ENCODE measurements at regions not wholly inside any gene's neighbourhood (a gene's known extent, or its start where the extent isn't known, plus 50 kb on each side); places are given as distances from the start of the nearest gene placed in this dataset.

DNA sequence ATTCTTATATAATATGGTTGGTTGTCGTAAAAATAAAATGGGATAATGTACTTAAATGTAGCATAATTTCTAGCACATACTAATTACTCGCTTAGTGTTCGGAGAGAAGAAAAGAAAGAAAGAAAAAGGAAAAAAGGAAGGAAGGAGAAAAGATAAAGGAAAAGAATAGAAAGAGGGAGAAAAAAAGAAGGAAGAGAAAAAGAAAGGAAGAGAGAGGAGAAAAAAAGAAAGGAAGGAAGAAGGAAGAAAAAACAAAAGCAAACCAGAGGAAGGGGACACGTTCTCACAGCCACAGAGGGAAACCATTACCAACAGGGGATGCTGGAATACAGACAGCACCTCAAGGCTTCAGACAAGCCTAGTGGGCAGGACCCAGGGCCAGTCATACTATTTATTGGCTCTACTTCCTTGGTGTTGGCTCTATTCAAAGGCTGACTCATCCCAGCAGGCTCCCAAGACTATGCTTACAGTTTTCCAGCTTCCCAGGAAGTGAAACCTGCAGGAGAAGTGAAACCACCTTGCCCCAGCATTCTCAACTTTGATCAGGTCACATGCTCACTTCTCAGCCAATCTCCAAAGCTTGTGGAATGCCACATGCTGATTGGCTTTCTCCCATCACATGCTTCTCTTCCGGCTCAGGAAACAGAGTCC is 273.5 kb upstream of the IRX5 start:
- no peaks in the 10 kb centered on the region for H3K36me3 ChIP-seq (ENCODE audit: low read depth)
- intact Hi-C loops (cut with DNase I, micrococcal nuclease), result no loop called here
- ATAC-seq (peak; percentile 71), DNase-seq (no peak)
- TF ChIP-seq, protein P1, sequence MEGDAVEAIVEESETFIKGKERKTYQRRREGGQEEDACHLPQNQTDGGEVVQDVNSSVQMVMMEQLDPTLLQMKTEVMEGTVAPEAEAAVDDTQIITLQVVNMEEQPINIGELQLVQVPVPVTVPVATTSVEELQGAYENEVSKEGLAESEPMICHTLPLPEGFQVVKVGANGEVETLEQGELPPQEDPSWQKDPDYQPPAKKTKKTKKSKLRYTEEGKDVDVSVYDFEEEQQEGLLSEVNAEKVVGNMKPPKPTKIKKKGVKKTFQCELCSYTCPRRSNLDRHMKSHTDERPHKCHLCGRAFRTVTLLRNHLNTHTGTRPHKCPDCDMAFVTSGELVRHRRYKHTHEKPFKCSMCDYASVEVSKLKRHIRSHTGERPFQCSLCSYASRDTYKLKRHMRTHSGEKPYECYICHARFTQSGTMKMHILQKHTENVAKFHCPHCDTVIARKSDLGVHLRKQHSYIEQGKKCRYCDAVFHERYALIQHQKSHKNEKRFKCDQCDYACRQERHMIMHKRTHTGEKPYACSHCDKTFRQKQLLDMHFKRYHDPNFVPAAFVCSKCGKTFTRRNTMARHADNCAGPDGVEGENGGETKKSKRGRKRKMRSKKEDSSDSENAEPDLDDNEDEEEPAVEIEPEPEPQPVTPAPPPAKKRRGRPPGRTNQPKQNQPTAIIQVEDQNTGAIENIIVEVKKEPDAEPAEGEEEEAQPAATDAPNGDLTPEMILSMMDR (IDR thresholded peaks at IDR 0.05), result no peak
- no peaks in the 10 kb centered on the region for H3K4me1 ChIP-seq (ENCODE audit: low read depth)
- no peaks in the 10 kb centered on the region for H3K9me3 ChIP-seq
- H3K4me3 ChIP-seq, result no peak overlapping the region

DNA sequence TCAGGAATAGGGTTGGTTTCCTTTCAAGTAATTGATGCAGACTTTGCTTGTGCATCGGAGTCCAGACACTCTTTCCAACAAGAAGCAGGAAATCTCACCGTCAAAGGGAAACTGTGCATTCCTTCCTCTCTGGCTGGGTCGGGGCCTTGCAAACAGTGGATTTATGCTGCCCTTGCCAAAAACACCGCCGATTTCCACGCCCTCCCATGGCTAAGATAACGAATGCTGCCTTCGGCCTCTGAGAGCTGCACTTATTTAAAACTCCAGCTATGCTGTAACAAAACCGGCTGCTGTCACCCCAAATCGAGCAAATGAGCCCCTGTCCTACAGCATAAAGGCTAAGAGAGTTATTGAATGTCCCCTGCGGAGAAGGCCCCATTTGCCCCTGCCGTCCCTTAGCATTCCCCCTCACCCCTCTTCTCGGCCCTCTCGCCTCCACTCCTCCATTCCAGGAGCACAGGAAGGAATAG is 275.5 kb upstream of the IRX5 start:
- no peak overlapping the region for H3K4me3 ChIP-seq
- no peaks in the 10 kb centered on the region for H3K4me1 ChIP-seq (ENCODE audit: low read depth)
- DNase-seq (no peak), ATAC-seq (no peak)
- no peaks in the 10 kb centered on the region for H3K36me3 ChIP-seq (ENCODE audit: low read depth)
- H3K9me3 ChIP-seq, result no peaks in the 10 kb centered on the region
- intact Hi-C loops (cut with DNase I, micrococcal nuclease), result no loop called here
- TF ChIP-seq, protein P1 (IDR thresholded peaks at IDR 0.05), result no peak

DNA sequence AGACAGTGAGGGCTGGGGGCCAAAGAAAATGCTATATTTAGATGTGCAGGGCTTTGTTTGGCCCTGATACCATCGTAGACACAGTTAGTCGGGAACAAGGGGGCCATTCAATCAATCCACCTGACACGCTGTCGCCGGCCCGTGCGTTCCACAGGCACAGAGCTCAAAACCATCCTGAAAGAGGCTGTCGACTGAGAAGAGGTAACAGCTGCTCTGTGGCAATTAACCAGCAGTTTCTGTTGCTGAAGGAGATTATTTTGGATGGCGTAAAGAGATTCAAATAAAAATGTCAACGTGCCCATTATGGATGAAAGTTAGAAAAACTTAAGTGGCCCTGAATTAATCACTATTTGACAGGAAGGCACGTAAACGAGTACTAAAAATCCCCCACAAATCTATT is 276.2 kb upstream of the IRX5 start:
- TF ChIP-seq, protein P1 (IDR thresholded peaks at IDR 0.05), result no peak
- no peak for ATAC-seq
- Histone ChIP-seq H3K4me3 (no peak overlapping the region), H3K9me3 (no peaks in the 10 kb centered on the region), H3K36me3 (ENCODE audit: low read depth) (no peaks in the 10 kb centered on the region), H3K4me1 (ENCODE audit: low read depth) (no peaks in the 10 kb centered on the region)
- intact Hi-C loops (cut with DNase I, micrococcal nuclease), result no loop called here
- no peak for DNase-seq

DNA sequence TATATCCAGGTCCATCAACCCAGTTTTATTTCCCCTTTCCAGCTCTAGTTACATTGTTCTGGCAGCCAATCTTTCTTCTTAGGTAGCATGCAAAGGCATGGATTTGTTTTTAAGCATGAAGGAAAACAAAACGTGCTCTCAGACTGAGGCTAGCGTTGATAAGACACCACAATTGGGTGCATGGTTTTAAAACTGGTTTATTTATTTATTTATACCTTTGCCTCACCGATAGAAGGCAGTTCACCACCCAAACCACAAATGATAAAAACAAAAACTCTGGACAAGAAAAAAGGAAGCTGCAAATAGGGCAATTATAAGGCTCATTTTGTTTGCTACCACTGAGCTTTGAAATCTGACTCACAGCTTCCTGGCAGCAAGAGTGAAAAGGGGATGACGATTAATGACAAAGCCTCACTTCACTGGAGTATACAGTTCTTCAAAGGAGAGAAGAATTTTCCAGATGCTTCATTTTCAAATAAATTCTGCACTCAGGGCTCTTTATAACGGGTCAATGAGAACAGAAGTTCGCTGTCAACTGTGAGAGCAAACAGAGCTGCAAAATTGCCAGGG is 278.4 kb upstream of the IRX5 start:
- TF ChIP-seq, protein P1 (IDR thresholded peaks at IDR 0.05), result no peak
- Histone ChIP-seq H3K9me3 (no peaks in the 10 kb centered on the region), H3K36me3 (ENCODE audit: low read depth) (no peaks in the 10 kb centered on the region), H3K4me3 (no peak overlapping the region), H3K4me1 (ENCODE audit: low read depth) (no peaks in the 10 kb centered on the region)
- ATAC-seq (no peak), DNase-seq (no peak)
- intact Hi-C loops (cut with DNase I, micrococcal nuclease), result no loop called here

DNA sequence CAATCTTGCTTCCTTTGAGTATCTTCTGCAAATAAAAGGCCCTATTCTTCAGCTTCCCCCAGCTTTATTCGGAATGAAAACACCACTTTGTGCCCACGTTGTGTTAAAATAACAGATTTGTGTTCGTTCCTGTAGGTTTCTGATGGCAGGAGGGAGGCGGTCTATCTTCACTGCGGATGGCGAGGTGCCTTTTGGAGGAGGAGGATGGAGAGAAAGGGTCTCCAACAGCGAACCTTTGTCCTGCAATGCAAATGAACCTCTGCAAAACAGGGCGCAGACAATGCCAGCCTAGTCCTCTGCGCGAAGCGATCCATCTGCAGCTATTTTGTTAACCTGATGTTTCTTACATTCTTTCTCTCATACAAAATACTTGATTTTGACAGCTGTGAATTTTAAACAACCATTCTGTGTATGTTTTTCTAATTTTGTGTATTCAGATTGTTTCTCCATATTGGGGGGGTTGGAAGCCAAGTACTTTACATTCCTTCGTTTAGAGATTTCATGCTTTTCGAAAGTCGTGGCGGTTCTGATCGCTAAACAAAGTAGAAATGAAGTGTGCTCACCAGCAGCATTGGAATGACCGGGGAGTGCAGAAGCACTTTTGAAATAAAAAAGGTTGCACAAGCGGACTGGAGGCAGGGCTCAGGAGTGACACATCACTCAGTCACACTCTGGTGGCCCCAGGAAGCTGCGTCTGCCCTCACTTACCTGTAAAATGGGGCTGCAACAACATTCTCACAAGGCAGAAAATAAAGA is 279.0 kb upstream of the IRX5 start:
- intact Hi-C loops (cut with DNase I, micrococcal nuclease), result no loop called here
- Histone ChIP-seq H3K4me3 (no peak overlapping the region), H3K4me1 (ENCODE audit: low read depth) (no peaks in the 10 kb centered on the region), H3K9me3 (no peaks in the 10 kb centered on the region), H3K36me3 (ENCODE audit: low read depth) (no peaks in the 10 kb centered on the region)
- TF ChIP-seq, protein P1 (IDR thresholded peaks at IDR 0.05), result no peak
- DNase-seq (no peak), ATAC-seq (no peak)
